Gastroesophageal sphincter (tissue), 3 donors: ENCODE measurements at regions not wholly inside any gene's neighbourhood (a gene's known extent, or its start where the extent isn't known, plus 50 kb on each side); places are given as distances from the start of the nearest gene placed in this dataset.

Experiments
- POLR2A ChIP-seq, 2 donors: fragments of 450-650 bp; IDR thresholded peaks; one replicate each; pipeline ENCODE4 v1.6.1; 2017; ENCODE audit warnings: antibody characterized with exemption in 2 of 2, mild to moderate bottlenecking in 2 of 2, moderate library complexity in 1 of 2
- TF ChIP-seq, protein P1 (sequence below), 4 experiments: fragments of 200-600 bp in 2 of 4; fragments of 450-650 bp in 2 of 4; sonication (generic) in 1 of 4; IDR thresholded peaks; one replicate each; pipeline ENCODE4 v1.5.1; 2017 to 2019; ENCODE audit warnings: antibody characterized with exemption in 4 of 4, mild to moderate bottlenecking in 2 of 4, moderate library complexity in 2 of 4

DNA sequence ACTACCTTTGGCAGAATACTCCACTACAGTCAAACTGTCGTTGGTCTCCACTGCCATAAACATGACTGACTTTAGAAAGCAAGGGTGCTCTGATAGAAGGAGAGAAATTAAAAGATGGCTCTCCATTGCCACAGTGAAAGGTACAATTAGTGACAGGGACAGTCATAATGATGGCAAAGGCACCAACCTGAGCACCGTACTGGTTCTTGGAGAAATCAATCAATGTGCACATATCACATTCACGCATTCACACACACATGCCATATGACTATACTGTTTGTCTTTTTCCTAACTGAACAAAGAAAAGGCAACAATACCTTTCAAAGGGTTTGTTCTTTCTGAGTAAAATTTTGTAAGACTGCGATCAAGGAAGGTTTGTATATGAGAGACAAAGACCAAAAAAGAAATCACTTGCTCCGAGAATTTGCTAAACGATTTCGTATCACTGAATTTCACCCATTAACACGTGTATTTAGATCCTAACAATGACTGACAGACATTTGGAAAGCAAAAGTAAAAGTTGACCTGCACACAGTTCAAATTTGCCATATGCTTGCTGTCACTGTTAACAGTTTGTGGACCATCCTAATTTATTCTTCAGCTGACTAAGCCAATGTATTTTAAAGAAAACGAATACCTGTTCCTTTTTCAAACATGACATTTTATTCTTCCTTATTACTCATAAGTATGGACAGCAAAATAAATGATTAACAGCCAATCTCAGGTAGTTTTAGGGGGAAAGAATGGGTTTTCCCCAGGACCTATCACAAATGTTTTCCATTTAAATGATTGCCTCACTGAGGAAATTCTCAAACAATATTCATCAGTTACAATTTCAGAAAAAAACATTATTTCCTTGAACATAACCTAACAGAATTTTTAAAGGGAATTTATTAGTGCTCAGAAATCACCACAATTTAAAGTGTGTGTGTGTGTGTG is 644.4 kb downstream of the ZEB2 start:
- TF ChIP-seq, protein P1, sequence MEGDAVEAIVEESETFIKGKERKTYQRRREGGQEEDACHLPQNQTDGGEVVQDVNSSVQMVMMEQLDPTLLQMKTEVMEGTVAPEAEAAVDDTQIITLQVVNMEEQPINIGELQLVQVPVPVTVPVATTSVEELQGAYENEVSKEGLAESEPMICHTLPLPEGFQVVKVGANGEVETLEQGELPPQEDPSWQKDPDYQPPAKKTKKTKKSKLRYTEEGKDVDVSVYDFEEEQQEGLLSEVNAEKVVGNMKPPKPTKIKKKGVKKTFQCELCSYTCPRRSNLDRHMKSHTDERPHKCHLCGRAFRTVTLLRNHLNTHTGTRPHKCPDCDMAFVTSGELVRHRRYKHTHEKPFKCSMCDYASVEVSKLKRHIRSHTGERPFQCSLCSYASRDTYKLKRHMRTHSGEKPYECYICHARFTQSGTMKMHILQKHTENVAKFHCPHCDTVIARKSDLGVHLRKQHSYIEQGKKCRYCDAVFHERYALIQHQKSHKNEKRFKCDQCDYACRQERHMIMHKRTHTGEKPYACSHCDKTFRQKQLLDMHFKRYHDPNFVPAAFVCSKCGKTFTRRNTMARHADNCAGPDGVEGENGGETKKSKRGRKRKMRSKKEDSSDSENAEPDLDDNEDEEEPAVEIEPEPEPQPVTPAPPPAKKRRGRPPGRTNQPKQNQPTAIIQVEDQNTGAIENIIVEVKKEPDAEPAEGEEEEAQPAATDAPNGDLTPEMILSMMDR (IDR thresholded peaks at IDR 0.05) = no peak
- no peak for TF ChIP-seq POLR2A (IDR thresholded peaks at IDR 0.05)
